ENCODE measurements at regions not wholly inside any gene's neighbourhood (a gene's known extent, or its start where the extent isn't known, plus 50 kb on each side); places are given as distances from the start of the nearest gene placed in this dataset.
"Not testable (repeated sequence)": the region's sequence is repeated elsewhere in the genome, so short reads cannot be mapped to it uniquely, and the experiment has no call there.

DNA sequence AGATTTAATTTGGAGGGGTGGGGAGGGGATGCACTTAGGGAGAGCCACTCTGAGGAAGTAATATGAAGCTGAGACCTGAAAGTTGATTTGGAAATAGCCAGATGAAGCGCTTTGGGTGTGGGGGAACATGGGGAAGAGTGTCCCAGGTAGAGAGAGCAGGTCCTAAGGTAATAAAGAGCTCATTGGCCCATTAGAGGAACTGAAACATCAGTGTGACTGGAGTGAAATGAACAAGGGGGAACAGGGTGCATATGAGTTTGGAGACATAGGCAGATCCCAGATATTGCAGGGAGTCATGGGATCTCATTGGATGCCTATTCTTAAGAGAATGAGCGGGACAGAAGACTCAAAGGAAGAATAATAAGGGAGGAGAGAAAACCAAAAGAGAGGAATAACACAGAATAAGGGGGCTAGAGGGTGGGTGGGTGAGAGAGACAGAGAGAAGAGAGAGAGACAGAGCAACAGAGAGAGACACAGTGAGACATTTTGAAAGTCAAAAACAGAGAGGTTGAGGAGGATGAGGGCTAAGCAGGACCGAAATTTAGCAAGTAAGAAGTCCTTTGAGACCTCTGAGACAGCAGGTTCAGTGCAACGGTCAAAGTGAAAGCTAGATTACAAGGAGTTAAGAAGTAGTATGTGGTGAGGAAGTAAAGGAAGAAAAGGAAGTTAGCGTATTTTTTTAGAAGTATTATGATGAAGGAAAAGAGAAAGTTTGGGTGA lies 54.1 kb upstream of the NOTCH2NLA start:
- TF ChIP-seq POLR2A (IDR thresholded peaks at IDR 0.05); POLR2AphosphoS5 (IDR thresholded peaks at IDR 0.05; ENCODE audit: insufficient read depth in 1 of 2, low read depth in 1 of 2): not testable (repeated sequence)
- TF ChIP-seq, protein P1, sequence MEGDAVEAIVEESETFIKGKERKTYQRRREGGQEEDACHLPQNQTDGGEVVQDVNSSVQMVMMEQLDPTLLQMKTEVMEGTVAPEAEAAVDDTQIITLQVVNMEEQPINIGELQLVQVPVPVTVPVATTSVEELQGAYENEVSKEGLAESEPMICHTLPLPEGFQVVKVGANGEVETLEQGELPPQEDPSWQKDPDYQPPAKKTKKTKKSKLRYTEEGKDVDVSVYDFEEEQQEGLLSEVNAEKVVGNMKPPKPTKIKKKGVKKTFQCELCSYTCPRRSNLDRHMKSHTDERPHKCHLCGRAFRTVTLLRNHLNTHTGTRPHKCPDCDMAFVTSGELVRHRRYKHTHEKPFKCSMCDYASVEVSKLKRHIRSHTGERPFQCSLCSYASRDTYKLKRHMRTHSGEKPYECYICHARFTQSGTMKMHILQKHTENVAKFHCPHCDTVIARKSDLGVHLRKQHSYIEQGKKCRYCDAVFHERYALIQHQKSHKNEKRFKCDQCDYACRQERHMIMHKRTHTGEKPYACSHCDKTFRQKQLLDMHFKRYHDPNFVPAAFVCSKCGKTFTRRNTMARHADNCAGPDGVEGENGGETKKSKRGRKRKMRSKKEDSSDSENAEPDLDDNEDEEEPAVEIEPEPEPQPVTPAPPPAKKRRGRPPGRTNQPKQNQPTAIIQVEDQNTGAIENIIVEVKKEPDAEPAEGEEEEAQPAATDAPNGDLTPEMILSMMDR (IDR thresholded peaks at IDR 0.05) = not testable (repeated sequence)

All from vagina (tissue), 2 donors.